ENCODE measurements at regions not wholly inside any gene's neighbourhood (a gene's known extent, or its start where the extent isn't known, plus 50 kb on each side); places are given as distances from the start of the nearest gene placed in this dataset.
A peak's percentile ranks its signal among the peaks of the same experiment; 100 is the strongest.

- peak; percentile 37 for DNase-seq
Observed at GRCh38 chr18:54020156-54020745, 204.2 kb downstream of the MBD2 start.

GRCh38 chr18:54019641-54020040 lies 204.8 kb downstream of the MBD2 start:
- DNase-seq: no peak

- DNase-seq: no peak
Observed at GRCh38 chr18:54013452-54013851, 211.0 kb downstream of the MBD2 start.

- DNase-seq: no peak
Observed at GRCh38 chr18:54004828-54005227, 219.6 kb downstream of the MBD2 start.

GRCh38 chr18:54003195-54003594 lies 221.3 kb downstream of the MBD2 start:
- DNase-seq: no peak

GRCh38 chr18:53997064-53997463 lies 227.4 kb downstream of the MBD2 start:
- DNase-seq: no peak

GRCh38 chr18:53994016-53994415 lies 230.5 kb downstream of the MBD2 start:
- no peak for DNase-seq

- DNase-seq: no peak
Observed at GRCh38 chr18:53991805-53992204, 232.7 kb downstream of the MBD2 start.

GRCh38 chr18:53991202-53991601 lies 233.3 kb downstream of the MBD2 start:
- DNase-seq: no peak

- no peak for DNase-seq
Observed at GRCh38 chr18:53990485-53990884, 234.0 kb downstream of the MBD2 start.

GRCh38 chr18:53984021-53984420 lies 240.4 kb downstream of the MBD2 start:
- DNase-seq: no peak

- DNase-seq: no peak
Observed at GRCh38 chr18:53971331-53971730, 253.1 kb downstream of the MBD2 start.

GRCh38 chr18:53952700-53953099 lies 271.8 kb downstream of the MBD2 start:
- DNase-seq: no peak

GRCh38 chr18:53950545-53950944 lies 273.9 kb downstream of the MBD2 start:
- DNase-seq: no peak

- DNase-seq: no peak
Observed at GRCh38 chr18:53948991-53949390, 275.5 kb downstream of the MBD2 start.

GRCh38 chr18:53947092-53947640 lies 277.3 kb downstream of the MBD2 start:
- no peak for DNase-seq

GRCh38 chr18:53946594-53946993 lies 277.9 kb downstream of the MBD2 start:
- DNase-seq: no peak

GRCh38 chr18:53944721-53945120 lies 279.7 kb downstream of the MBD2 start:
- DNase-seq: peak; percentile 17

- DNase-seq: no peak
Observed at GRCh38 chr18:53943326-53943860, 281.1 kb downstream of the MBD2 start.

- DNase-seq: no peak
Observed at GRCh38 chr18:53941601-53942338, 282.7 kb downstream of the MBD2 start.

GRCh38 chr18:53937037-53937436 lies 287.4 kb downstream of the MBD2 start:
- no peak for DNase-seq

- no peak for DNase-seq
Observed at GRCh38 chr18:53935803-53936202, 288.7 kb downstream of the MBD2 start.

- DNase-seq: no peak
Observed at GRCh38 chr18:53935399-53935798, 289.1 kb downstream of the MBD2 start.
